Neuronal stem cell (in vitro differentiated cells): ENCODE measurements at regions not wholly inside any gene's neighbourhood (a gene's known extent, or its start where the extent isn't known, plus 50 kb on each side); places are given as distances from the start of the nearest gene placed in this dataset.

ENCODE experiments used
- DNase-seq: peaks from one replicate; pipeline ENCODE4 v3.0.0-alpha.2; 2013; ENCODE audit warnings: low spot score
- H2AFZ ChIP-seq: one replicate; pipeline ENCODE4 v1.6.1; 2013; ENCODE audit warnings: mild to moderate bottlenecking, low read length, inconsistent platforms
- H2AK5ac ChIP-seq: 2 replicates; pipeline ENCODE4 v1.6.1; 2013; ENCODE audit warnings: low read depth, mild to moderate bottlenecking, inconsistent platforms, low read length, moderate library complexity, mixed read lengths
- H2BK120ac ChIP-seq: 2 replicates; pipeline ENCODE4 v1.6.1; 2013; ENCODE audit warnings: low read depth, mild to moderate bottlenecking, inconsistent platforms, low read length, moderate library complexity, mixed read lengths
- H2BK12ac ChIP-seq: one replicate; pipeline ENCODE4 v1.6.1; 2013; ENCODE audit warnings: low read length, inconsistent platforms
- H2BK15ac ChIP-seq: 2 replicates; pipeline ENCODE4 v1.6.1; 2013; ENCODE audit warnings: mild to moderate bottlenecking, low read length, inconsistent platforms, mixed read lengths
- H2BK5ac ChIP-seq: one replicate; pipeline ENCODE4 v1.6.1; 2013; ENCODE audit warnings: inconsistent platforms, mild to moderate bottlenecking, low read length, moderate library complexity
- H3K14ac ChIP-seq: one replicate; pipeline ENCODE4 v1.6.1; 2013; ENCODE audit warnings: low read length, inconsistent platforms
- H3K18ac ChIP-seq: 2 replicates; pipeline ENCODE4 v1.6.1; 2013; ENCODE audit warnings: low read length, inconsistent platforms
- H3K23ac ChIP-seq: 2 replicates; pipeline ENCODE4 v1.6.1; 2013; ENCODE audit warnings: low read depth, mild to moderate bottlenecking, mixed read lengths, low read length, inconsistent platforms; ENCODE audit not compliant: poor library complexity
- H3K27ac ChIP-seq: replicated peaks from 3 replicates; pipeline ENCODE4 v1.5.1; 2013; ENCODE audit warnings: low read length, inconsistent platforms
- H3K27me3 ChIP-seq, 3 experiments: 2 replicates each; pipeline ENCODE4 v1.6.1; 2013; ENCODE audit warnings: low read length in 3 of 3, mild to moderate bottlenecking in 2 of 3, inconsistent platforms in 1 of 3, low read depth in 1 of 3, mixed read lengths in 1 of 3, moderate library complexity in 1 of 3; ENCODE audit not compliant: control insufficient read depth in 3 of 3, insufficient read depth in 3 of 3
- H3K36me3 ChIP-seq, 2 donors: replicated peaks in 1 of 2; 2 replicates each; pipeline ENCODE4 v1.6.1; 2013; ENCODE audit warnings: low read length in 2 of 2; ENCODE audit not compliant: control insufficient read depth in 2 of 2, insufficient read depth in 2 of 2
- H3K4ac ChIP-seq: 2 replicates; pipeline ENCODE4 v1.6.1; 2013; ENCODE audit warnings: inconsistent platforms, mild to moderate bottlenecking, low read length, moderate library complexity
- H3K4me1 ChIP-seq, 2 donors: 1 replicate in 1 of 2; 2 replicates in 1 of 2; pipeline ENCODE4 v1.6.1; 2013; ENCODE audit warnings: low read length in 2 of 2, low read depth in 1 of 2; ENCODE audit not compliant: control insufficient read depth in 2 of 2, insufficient read depth in 1 of 2
- H3K4me2 ChIP-seq: one replicate; pipeline ENCODE4 v1.6.1; 2013; ENCODE audit warnings: mild to moderate bottlenecking, low read length, inconsistent platforms; ENCODE audit not compliant: insufficient read depth, poor library complexity, severe bottlenecking
- H3K4me3 ChIP-seq, 2 donors: 2 replicates each; pipeline ENCODE4 v1.5.1; 2013; ENCODE audit warnings: low read length in 2 of 2, mild to moderate bottlenecking in 2 of 2, inconsistent platforms in 1 of 2, moderate library complexity in 1 of 2
- H3K79me1 ChIP-seq: one replicate; pipeline ENCODE4 v1.6.1; 2013; ENCODE audit warnings: low read depth, mild to moderate bottlenecking, inconsistent platforms, low read length, moderate library complexity
- H3K9ac ChIP-seq: one replicate; pipeline ENCODE4 v1.6.1; 2013; ENCODE audit warnings: mild to moderate bottlenecking, low read depth, low read length, inconsistent platforms; ENCODE audit not compliant: poor library complexity
- H3K9me3 ChIP-seq, 2 donors: replicated peaks in 1 of 2; 2 replicates each; pipeline versions ENCODE3 to v1.6.1; 2013; ENCODE audit warnings: low read length in 2 of 2, mild to moderate bottlenecking in 2 of 2, inconsistent platforms in 1 of 2, low read depth in 1 of 2, mixed read lengths in 1 of 2, moderate library complexity in 1 of 2; ENCODE audit not compliant: control insufficient read depth in 2 of 2, insufficient read depth in 1 of 2
- H4K8ac ChIP-seq: one replicate; pipeline ENCODE4 v1.6.1; 2013; ENCODE audit warnings: low read depth, mild to moderate bottlenecking, inconsistent platforms, low read length, moderate library complexity
- H4K91ac ChIP-seq: one replicate; pipeline ENCODE4 v1.6.1; 2013; ENCODE audit warnings: low read length, low read depth, mild to moderate bottlenecking, inconsistent platforms; ENCODE audit not compliant: poor library complexity
- WGBS, 2 donors: extraction: QIAGEN DNeasy Blood & Tissue Kit; methylation state at CpG; one replicate each; pipeline ENCODE4 v1.1.7; 2013; ENCODE audit warnings: missing lambda C conversion rate in 2 of 2, mixed read lengths in 1 of 2; ENCODE audit not compliant: insufficient read length in 2 of 2, insufficient replicate concordance in 1 of 2; ENCODE audit errors: extremely low coverage in 2 of 2; 5-methylcytosine and 5-hydroxymethylcytosine counted together

- no peak overlapping the region for H3K4ac ChIP-seq
- no peak overlapping the region for H3K14ac ChIP-seq
- H2BK15ac ChIP-seq, result no peak overlapping the region
- H2AK5ac ChIP-seq, result no peak overlapping the region
- H3K4me2 ChIP-seq, result no peak overlapping the region
- WGBS, 2 donors, result no CpG with 5 or more reads among the region's 11 CpGs
- H4K91ac ChIP-seq, result no peak overlapping the region
- DNase-seq, result no peak
- H3K79me1 ChIP-seq, result no peaks in the 10 kb centered on the region
- no peak overlapping the region for H2BK5ac ChIP-seq
- H3K9me3 ChIP-seq, result peaks cover 0 to 2% of the 10 kb centered on the region in 2 donors
- no peaks in the 10 kb centered on the region for H3K27me3 ChIP-seq
- H3K36me3 ChIP-seq, result no peaks in the 10 kb centered on the region
- H2BK120ac ChIP-seq, result no peak overlapping the region
- no peak overlapping the region for H4K8ac ChIP-seq
- no peak overlapping the region for H2AFZ ChIP-seq
- H3K27ac ChIP-seq, result no peak overlapping the region
- no peak overlapping the region for H2BK12ac ChIP-seq
- H3K4me3 ChIP-seq, result no peak overlapping the region
- H3K23ac ChIP-seq, result no peak overlapping the region
- H3K18ac ChIP-seq, result no peak overlapping the region
- no peak overlapping the region for H3K9ac ChIP-seq
- no peaks in the 10 kb centered on the region for H3K4me1 ChIP-seq
Observed at GRCh38 chr14:56412468-56413434, 166.8 kb upstream of the TMEM260 start.

GRCh38 chr14:56413721-56414120 is 165.9 kb upstream of the TMEM260 start:
- H3K79me1 ChIP-seq, result no peaks in the 10 kb centered on the region
- no peak for DNase-seq
- no peak overlapping the region for H3K9ac ChIP-seq
- no peak overlapping the region for H3K4me3 ChIP-seq
- H3K4ac ChIP-seq, result no peak overlapping the region
- no peak overlapping the region for H2BK12ac ChIP-seq
- H2BK120ac ChIP-seq, result no peak overlapping the region
- H3K18ac ChIP-seq, result no peak overlapping the region
- peaks cover 0 to 2% of the 10 kb centered on the region in 2 donors for H3K9me3 ChIP-seq
- no peaks in the 10 kb centered on the region for H3K27me3 ChIP-seq
- no peak overlapping the region for H3K4me2 ChIP-seq
- H3K4me1 ChIP-seq, result no peaks in the 10 kb centered on the region
- no peak overlapping the region for H2AK5ac ChIP-seq
- H3K36me3 ChIP-seq, result no peaks in the 10 kb centered on the region
- no CpG with 5 or more reads among the region's 3 CpGs for WGBS, 2 donors
- no peak overlapping the region for H2BK5ac ChIP-seq
- no peak overlapping the region for H3K27ac ChIP-seq
- H4K91ac ChIP-seq, result no peak overlapping the region
- H2AFZ ChIP-seq, result no peak overlapping the region
- H2BK15ac ChIP-seq, result no peak overlapping the region
- H3K23ac ChIP-seq, result no peak overlapping the region
- no peak overlapping the region for H3K14ac ChIP-seq
- no peak overlapping the region for H4K8ac ChIP-seq

GRCh38 chr14:56414236-56414635 is 165.4 kb upstream of the TMEM260 start:
- no CpG with 5 or more reads among the region's 3 CpGs for WGBS, 2 donors
- Histone ChIP-seq H2BK12ac (no peak overlapping the region), H3K27ac (no peak overlapping the region), H3K27me3 (no peaks in the 10 kb centered on the region), H3K9me3 (peaks cover 0 to 2% of the 10 kb centered on the region in 2 donors), H2BK15ac (no peak overlapping the region), H4K8ac (no peak overlapping the region), H3K4me1 (no peaks in the 10 kb centered on the region), H3K4me3 (no peak overlapping the region), H3K79me1 (no peaks in the 10 kb centered on the region), H3K4me2 (no peak overlapping the region), H3K14ac (no peak overlapping the region), H3K4ac (no peak overlapping the region), H3K18ac (no peak overlapping the region), H3K23ac (no peak overlapping the region), H4K91ac (no peak overlapping the region), H3K36me3 (no peaks in the 10 kb centered on the region), H2BK120ac (no peak overlapping the region), H2AK5ac (no peak overlapping the region), H2BK5ac (no peak overlapping the region), H2AFZ (no peak overlapping the region), H3K9ac (no peak overlapping the region)
- DNase-seq, result no peak

GRCh38 chr14:56416213-56416612 is 163.4 kb upstream of the TMEM260 start:
- Histone ChIP-seq H3K36me3 (no peaks in the 10 kb centered on the region), H2BK120ac (no peak overlapping the region), H2AK5ac (no peak overlapping the region), H2BK12ac (no peak overlapping the region), H3K4me3 (no peak overlapping the region), H3K18ac (no peak overlapping the region), H4K91ac (no peak overlapping the region), H2BK15ac (no peak overlapping the region), H2BK5ac (no peak overlapping the region), H3K27ac (no peak overlapping the region), H2AFZ (no peak overlapping the region), H3K14ac (no peak overlapping the region), H3K4ac (no peak overlapping the region), H3K79me1 (no peaks in the 10 kb centered on the region), H3K9ac (no peak overlapping the region), H3K4me1 (no peaks in the 10 kb centered on the region), H3K27me3 (no peaks in the 10 kb centered on the region), H3K4me2 (no peak overlapping the region), H3K9me3 (peaks cover 0 to 2% of the 10 kb centered on the region in 2 donors), H4K8ac (no peak overlapping the region), H3K23ac (no peak overlapping the region)
- WGBS, 2 donors, result no CpG with 5 or more reads among the region's 9 CpGs
- DNase-seq, result no peak
